HEK293 (cell line): ENCODE measurements at regions not wholly inside any gene's neighbourhood (a gene's known extent, or its start where the extent isn't known, plus 50 kb on each side); places are given as distances from the start of the nearest gene placed in this dataset.

Experiments used
- CTCF ChIA-PET: fragments of 350-600 bp; formaldehyde crosslinking; extraction: SDS; loops from one replicate; lab custom pipeline; 2021; ENCODE audit warnings: antibody characterized with exemption; lab: Yijun Ruan, JAX
- POLR2A ChIA-PET: fragments of 300-600 bp; formaldehyde crosslinking; extraction: SDS; loops from one replicate; lab custom pipeline; 2020; ENCODE audit warnings: antibody characterized with exemption, inconsistent platforms; lab: Yijun Ruan, JAX
- H3K27ac ChIP-seq: fragments of 200-500 bp; sonication (Bioruptor generic); 2 replicates; pipeline ENCODE4 v1.5.1; 2014; ENCODE audit warnings: low read depth, low read length, control low read depth, inconsistent platforms; ENCODE audit errors: extremely low read depth
- H3K36me3 ChIP-seq, 2 experiments: fragments of 200-500 bp in 1 of 2; sonication (Bioruptor generic) in 1 of 2; 1 replicate in 1 of 2; 2 replicates in 1 of 2; pipeline ENCODE4 v1.5.1; 2014 to 2017; ENCODE audit warnings: inconsistent platforms in 2 of 2, low read length in 2 of 2; ENCODE audit not compliant: control insufficient read depth in 2 of 2, insufficient read depth in 1 of 2
- H3K4me1 ChIP-seq: fragments of 200-500 bp; sonication (Bioruptor generic); 2 replicates; pipeline ENCODE4 v1.5.1; 2014; ENCODE audit warnings: mild to moderate bottlenecking, low read length, inconsistent platforms; ENCODE audit not compliant: control insufficient read depth, insufficient read depth
- H3K4me3 ChIP-seq: 2 replicates; pipeline ENCODE4 v1.5.1; 2011; ENCODE audit warnings: low read depth, mild to moderate bottlenecking, control low read depth, low read length, moderate library complexity
- H3K9me3 ChIP-seq: fragments of 200-500 bp; sonication (Bioruptor generic); 2 replicates; pipeline ENCODE4 v1.5.1; 2014; ENCODE audit warnings: low read depth, low read length, inconsistent platforms; ENCODE audit not compliant: control insufficient read depth, insufficient read depth
- BCL11B ChIP-seq: fragments of 450-650 bp; formaldehyde crosslinking; IDR thresholded peaks from 2 replicates; pipeline ENCODE4 v1.5.1; 2016; ENCODE audit warnings: low read depth, missing biosample characterization, missing genetic modification characterization
- GLIS2 ChIP-seq: fragments of 450-650 bp; formaldehyde crosslinking; IDR thresholded peaks from 2 replicates; pipeline ENCODE4 v1.5.1; 2016; ENCODE audit warnings: missing biosample characterization, missing genetic modification characterization
- HOXD13 ChIP-seq: sonication (generic); formaldehyde crosslinking; IDR thresholded peaks from 2 replicates; pipeline ENCODE4 v1.8.0; 2022; ENCODE audit warnings: missing genetic modification reagents, borderline replicate concordance
- KLF10 ChIP-seq: fragments of 450-650 bp; IDR thresholded peaks from 2 replicates; pipeline ENCODE4 v1.5.1; 2018; ENCODE audit warnings: missing biosample characterization, mild to moderate bottlenecking, missing genetic modification characterization
- SETDB1 ChIP-seq: IDR thresholded peaks from one replicate; pipeline ENCODE4 v1.6.1; 2017; ENCODE audit warnings: mild to moderate bottlenecking, low read length, moderate library complexity, mixed read lengths; ENCODE audit not compliant: insufficient read length
- YY2 ChIP-seq: fragments of 450-650 bp; formaldehyde crosslinking; IDR thresholded peaks from 2 replicates; pipeline ENCODE4 v1.5.1; 2016; ENCODE audit warnings: missing biosample characterization, missing genetic modification characterization
- ZBTB17 ChIP-seq: fragments of 450-650 bp; formaldehyde crosslinking; IDR thresholded peaks from 2 replicates; pipeline ENCODE4 v1.5.1; 2016; ENCODE audit warnings: missing biosample characterization, missing genetic modification characterization
- ZEB2 ChIP-seq: fragments of 450-650 bp; formaldehyde crosslinking; IDR thresholded peaks from 2 replicates; pipeline ENCODE4 v1.5.1; 2016; ENCODE audit warnings: missing biosample characterization, missing genetic modification characterization
- ZFP37 ChIP-seq: fragments of 450-650 bp; formaldehyde crosslinking; IDR thresholded peaks from 2 replicates; pipeline ENCODE4 v1.5.1; 2016; ENCODE audit warnings: missing biosample characterization, missing genetic modification characterization
- ZNF138 ChIP-seq: fragments of 450-650 bp; formaldehyde crosslinking; IDR thresholded peaks from 2 replicates; pipeline ENCODE4 v1.5.1; 2016; ENCODE audit warnings: missing biosample characterization, missing genetic modification characterization, borderline replicate concordance
- ZNF155 ChIP-seq: fragments of 450-650 bp; formaldehyde crosslinking; IDR thresholded peaks from 2 replicates; pipeline ENCODE4 v1.5.1; 2016; ENCODE audit warnings: missing biosample characterization, missing genetic modification characterization
- ZNF169 ChIP-seq: fragments of 450-650 bp; formaldehyde crosslinking; IDR thresholded peaks from 2 replicates; pipeline ENCODE4 v1.5.1; 2016; ENCODE audit warnings: missing biosample characterization, missing genetic modification characterization
- ZNF175 ChIP-seq: fragments of 450-650 bp; formaldehyde crosslinking; IDR thresholded peaks from 2 replicates; pipeline ENCODE4 v1.5.1; 2016; ENCODE audit warnings: missing biosample characterization, missing genetic modification characterization
- ZNF2 ChIP-seq: fragments of 450-650 bp; formaldehyde crosslinking; IDR thresholded peaks from 2 replicates; pipeline ENCODE4 v1.5.1; 2016; ENCODE audit warnings: missing biosample characterization, missing genetic modification characterization
- ZNF23 ChIP-seq: fragments of 450-650 bp; formaldehyde crosslinking; IDR thresholded peaks from 2 replicates; pipeline ENCODE4 v1.5.1; 2016; ENCODE audit warnings: missing biosample characterization, missing genetic modification characterization, borderline replicate concordance
- ZNF26 ChIP-seq: fragments of 450-650 bp; formaldehyde crosslinking; IDR thresholded peaks from 2 replicates; pipeline ENCODE4 v1.5.1; 2016; ENCODE audit warnings: missing biosample characterization, missing genetic modification characterization
- ZNF302 ChIP-seq: fragments of 450-650 bp; formaldehyde crosslinking; IDR thresholded peaks from 2 replicates; pipeline ENCODE4 v1.5.1; 2016; ENCODE audit warnings: missing biosample characterization, missing genetic modification characterization, low read depth
- ZNF449 ChIP-seq: fragments of 450-650 bp; formaldehyde crosslinking; IDR thresholded peaks from 2 replicates; pipeline ENCODE4 v1.5.1; 2017; ENCODE audit warnings: missing biosample characterization, mild to moderate bottlenecking, missing genetic modification characterization, moderate library complexity
- ZNF585B ChIP-seq: fragments of 450-650 bp; formaldehyde crosslinking; IDR thresholded peaks from 2 replicates; pipeline ENCODE4 v1.5.1; 2016; ENCODE audit warnings: missing biosample characterization, missing genetic modification characterization
- ZNF596 ChIP-seq: fragments of 450-650 bp; IDR thresholded peaks from 2 replicates; pipeline ENCODE4 v1.5.0; 2018; ENCODE audit warnings: missing biosample characterization, mild to moderate bottlenecking, missing genetic modification characterization, moderate library complexity
- ZNF660 ChIP-seq: fragments of 450-650 bp; IDR thresholded peaks from 2 replicates; pipeline ENCODE4 v1.5.1; 2018; ENCODE audit warnings: missing biosample characterization, mild to moderate bottlenecking, missing genetic modification characterization
- ZNF776 ChIP-seq: fragments of 450-650 bp; formaldehyde crosslinking; IDR thresholded peaks from 2 replicates; pipeline ENCODE4 v1.5.0; 2017; ENCODE audit warnings: missing biosample characterization, missing genetic modification characterization, borderline replicate concordance
- ZXDB ChIP-seq: fragments of 450-650 bp; formaldehyde crosslinking; IDR thresholded peaks from 2 replicates; pipeline ENCODE4 v1.5.1; 2016; ENCODE audit warnings: missing biosample characterization, missing genetic modification characterization

GRCh38 chr11:35076201-35077100, 62.5 kb upstream of the CD44 start:
- ChIA-PET CTCF (no interaction called here), POLR2A (no interaction called here)
- no peaks in the 10 kb centered on the region for H3K36me3 ChIP-seq
- no peaks in the 10 kb centered on the region for H3K4me1 ChIP-seq
- no peak overlapping the region for H3K4me3 ChIP-seq
- TF ChIP-seq ZFP37 (peak; percentile 84), ZNF660 (tag by site-specific recombination) (no peak)
- no peak overlapping the region for H3K27ac ChIP-seq
- H3K9me3 ChIP-seq: no peaks in the 10 kb centered on the region

GRCh38 chr11:35077709-35078469, 61.1 kb upstream of the CD44 start:
- POLR2A ChIA-PET: no interaction called here
- CTCF ChIA-PET: no interaction called here
- no peak overlapping the region for H3K27ac ChIP-seq
- no peaks in the 10 kb centered on the region for H3K36me3 ChIP-seq
- TF ChIP-seq GLIS2 (tag by site-specific recombination): no peak
- H3K4me3 ChIP-seq: no peak overlapping the region
- no peaks in the 10 kb centered on the region for H3K4me1 ChIP-seq
- no peaks in the 10 kb centered on the region for H3K9me3 ChIP-seq

DNA sequence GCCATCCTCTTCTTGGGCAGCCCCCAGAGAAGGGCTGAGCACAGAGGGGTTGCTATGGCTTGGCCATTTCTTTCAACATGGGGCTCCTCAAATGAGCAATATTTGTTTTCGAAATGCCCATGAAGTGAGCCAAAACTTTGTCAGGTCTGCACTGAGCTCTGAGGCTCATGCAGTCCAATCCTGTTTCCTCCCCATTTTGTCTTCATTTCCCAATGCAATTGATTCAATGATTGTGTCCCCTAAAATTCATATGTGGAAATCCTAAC, 60.6 kb upstream of the CD44 start:
- no peak overlapping the region for H3K4me3 ChIP-seq
- ChIA-PET CTCF (no interaction called here), POLR2A (no interaction called here)
- no peaks in the 10 kb centered on the region for H3K9me3 ChIP-seq
- no peak for TF ChIP-seq ZNF169 (tag by site-specific recombination)
- no peak for TF ChIP-seq ZNF449 (tag by site-specific recombination)
- no peak for TF ChIP-seq ZNF23
- TF ChIP-seq HOXD13 (CRISPR knock-in tag): no peak
- TF ChIP-seq ZNF302: no peak
- no peak for TF ChIP-seq ZNF138 (tag by site-specific recombination)
- TF ChIP-seq YY2 (tag by site-specific recombination): no peak
- no peak for TF ChIP-seq ZNF2 (tag by site-specific recombination)
- TF ChIP-seq KLF10 (tag by site-specific recombination): no peak
- no peak for TF ChIP-seq ZXDB (tag by site-specific recombination)
- no peak for TF ChIP-seq ZNF776 (tag by site-specific recombination)
- TF ChIP-seq ZNF155 (tag by site-specific recombination): no peak
- TF ChIP-seq ZBTB17 (tag by site-specific recombination): no peak
- TF ChIP-seq BCL11B (tag by site-specific recombination): no peak
- no peak for TF ChIP-seq ZNF596
- no peak for TF ChIP-seq SETDB1
- no peak for TF ChIP-seq ZEB2
- TF ChIP-seq ZNF175 (tag by site-specific recombination): no peak
- TF ChIP-seq ZNF26: no peak
- TF ChIP-seq ZNF585B: no peak
- H3K4me1 ChIP-seq: no peaks in the 10 kb centered on the region
- no peak overlapping the region for H3K27ac ChIP-seq
- no peaks in the 10 kb centered on the region for H3K36me3 ChIP-seq
